ENCODE measurements at regions not wholly inside any gene's neighbourhood (a gene's known extent, or its start where the extent isn't known, plus 50 kb on each side); places are given as distances from the start of the nearest gene placed in this dataset.

DNA sequence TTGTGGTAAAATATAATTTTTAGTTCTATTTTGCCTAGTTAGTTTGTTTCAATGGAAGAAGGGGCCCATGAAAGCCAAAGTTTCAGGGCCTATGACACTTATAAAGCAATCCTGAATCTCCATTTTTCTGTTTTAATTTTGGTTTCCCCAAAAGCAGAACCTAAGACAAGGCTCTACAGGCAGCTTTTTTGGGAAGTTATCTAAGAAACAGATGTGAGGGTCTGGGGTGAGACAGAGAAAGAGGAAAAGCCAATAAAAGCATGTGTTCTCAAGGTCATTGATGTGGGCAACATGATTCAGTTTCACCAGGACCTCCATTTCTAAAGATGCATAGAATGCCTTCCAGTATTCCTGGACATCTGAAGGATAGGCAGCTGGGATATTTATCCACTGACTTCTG lies 598.5 kb downstream of the PDCD6IP start:
- TF ChIP-seq CTCF (IDR thresholded peaks at IDR 0.05) = no peak
- Histone ChIP-seq H3K4me1 (no peaks in the 10 kb centered on the region), H3K36me3 (no peaks in the 10 kb centered on the region), H3K9me3 (peaks cover 0 to 14% of the 10 kb centered on the region in 2 donors), H3K27me3 (no peaks in the 10 kb centered on the region), H3K27ac (no peak overlapping the region), H3K4me3 (no peak overlapping the region)
- intact Hi-C loops (cut with DNase I) = no loop called here
- no peak for DNase-seq (ENCODE audit: low spot score in 2 of 2)

- Histone ChIP-seq H3K4me3 (no peak overlapping the region), H3K4me1 (no peaks in the 10 kb centered on the region)
- intact Hi-C loops (cut with DNase I) = no loop called here
These were observed 601.0 kb downstream of the PDCD6IP start for GRCh38 chr3:34399401-34399800.

GRCh38 chr3:34405159-34405558 lies 606.7 kb downstream of the PDCD6IP start:
- TF ChIP-seq CTCF (IDR thresholded peaks at IDR 0.05) = no peak
- Histone ChIP-seq H3K4me3 (no peak overlapping the region), H3K27ac (no peak overlapping the region), H3K4me1 (no peaks in the 10 kb centered on the region), H3K36me3 (no peaks in the 10 kb centered on the region), H3K9me3 (no peaks in the 10 kb centered on the region), H3K27me3 (no peaks in the 10 kb centered on the region)
- intact Hi-C loops (cut with DNase I) = no loop called here
- DNase-seq (ENCODE audit: low spot score in 2 of 2) = no peak

More at GRCh38 chr3:34399401-34399800, 601.0 kb downstream of the PDCD6IP start:
- DNase-seq (ENCODE audit: low spot score in 2 of 2) = no peak
- Histone ChIP-seq H3K27me3 (no peaks in the 10 kb centered on the region), H3K36me3 (no peaks in the 10 kb centered on the region), H3K9me3 (peaks cover 0 to 8% of the 10 kb centered on the region in 2 donors), H3K27ac (no peak overlapping the region)
- TF ChIP-seq CTCF (IDR thresholded peaks at IDR 0.05) = no peak

DNA sequence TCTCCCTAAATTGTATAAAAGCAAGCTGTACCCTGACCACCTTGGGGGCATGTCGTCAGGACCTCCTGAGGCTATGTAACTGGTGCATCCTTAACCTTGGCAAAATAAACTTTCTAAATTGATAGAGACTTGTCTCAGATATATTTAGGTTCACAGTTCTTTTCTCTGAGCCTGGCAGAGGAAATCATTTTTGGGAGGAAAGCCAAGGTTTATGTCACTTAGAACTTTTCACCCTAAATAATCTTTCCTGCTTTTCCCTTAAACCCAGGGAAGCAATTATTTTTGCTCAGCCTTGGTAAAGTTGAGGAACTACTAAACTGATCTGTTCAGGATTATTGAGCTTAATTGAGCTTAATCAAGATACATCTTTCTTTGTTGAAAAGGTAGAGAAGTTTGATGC lies 608.9 kb downstream of the PDCD6IP start:
- no peaks in the 10 kb centered on the region for H3K9me3 ChIP-seq
- H3K4me1 ChIP-seq = no peaks in the 10 kb centered on the region
- H3K36me3 ChIP-seq = no peaks in the 10 kb centered on the region
- intact Hi-C loops (cut with DNase I) = no loop called here
- no peak for DNase-seq (ENCODE audit: low spot score in 2 of 2)
- no peaks in the 10 kb centered on the region for H3K27me3 ChIP-seq
- H3K4me3 ChIP-seq = no peak overlapping the region
- no peak for TF ChIP-seq CTCF (IDR thresholded peaks at IDR 0.05)
- H3K27ac ChIP-seq = no peak overlapping the region

DNA sequence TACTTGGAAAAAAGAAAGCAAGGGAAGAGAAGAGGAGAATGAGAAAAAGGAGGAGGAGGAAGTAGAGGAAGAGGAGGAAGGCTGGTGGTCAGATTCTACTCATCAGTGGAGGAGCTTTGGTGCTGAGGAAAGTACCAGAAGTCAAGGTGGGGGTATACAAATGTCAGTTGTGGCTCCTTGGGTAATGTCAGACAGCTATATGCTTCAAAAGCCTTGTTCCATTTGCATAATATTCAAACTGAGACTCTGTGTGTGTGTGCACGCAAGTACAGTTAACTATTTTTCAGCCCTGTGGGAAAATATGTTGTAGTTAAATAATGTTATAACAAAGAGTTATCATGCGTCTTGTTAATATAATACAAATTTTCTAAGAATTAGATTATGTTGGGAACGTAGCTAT lies 609.7 kb downstream of the PDCD6IP start:
- no peaks in the 10 kb centered on the region for H3K27me3 ChIP-seq
- no peak overlapping the region for H3K4me3 ChIP-seq
- no peak overlapping the region for H3K27ac ChIP-seq
- H3K4me1 ChIP-seq = no peaks in the 10 kb centered on the region
- DNase-seq (ENCODE audit: low spot score in 2 of 2) = no peak
- no peaks in the 10 kb centered on the region for H3K36me3 ChIP-seq
- intact Hi-C loops (cut with DNase I) = no loop called here
- no peak for TF ChIP-seq CTCF (IDR thresholded peaks at IDR 0.05)
- H3K9me3 ChIP-seq = no peaks in the 10 kb centered on the region

DNA sequence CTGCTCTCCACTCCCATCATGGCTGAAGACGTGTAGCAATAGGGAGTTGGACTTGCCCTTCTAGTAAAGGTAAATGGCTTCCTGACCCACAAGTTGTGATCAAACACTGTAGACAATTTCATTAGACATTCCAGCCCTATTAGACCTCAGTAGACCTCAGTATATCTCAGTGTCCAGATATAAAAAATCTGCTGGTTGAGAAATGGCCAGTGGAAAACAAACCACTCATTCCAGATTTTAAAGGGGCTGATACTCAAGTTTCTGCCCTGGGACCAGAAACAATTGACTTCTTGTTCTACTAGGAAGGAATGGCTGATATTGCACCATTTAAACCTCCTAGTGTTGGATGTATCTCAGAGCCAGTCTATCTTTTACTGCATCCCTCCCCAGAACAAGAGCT lies 613.2 kb downstream of the PDCD6IP start:
- no peak for DNase-seq (ENCODE audit: low spot score in 2 of 2)
- H3K36me3 ChIP-seq = no peaks in the 10 kb centered on the region
- no peak overlapping the region for H3K27ac ChIP-seq
- intact Hi-C loops (cut with DNase I) = no loop called here
- no peaks in the 10 kb centered on the region for H3K9me3 ChIP-seq
- no peak for TF ChIP-seq CTCF (IDR thresholded peaks at IDR 0.05)
- no peak overlapping the region for H3K4me3 ChIP-seq
- no peaks in the 10 kb centered on the region for H3K27me3 ChIP-seq
- no peaks in the 10 kb centered on the region for H3K4me1 ChIP-seq

All from ascending aorta (tissue), 2 donors.